ENCODE measurements at regions not wholly inside any gene's neighbourhood (a gene's known extent, or its start where the extent isn't known, plus 50 kb on each side); places are given as distances from the start of the nearest gene placed in this dataset.

GRCh38 chr1:29889776-29890175 lies 653.5 kb downstream of the PTPRU start:
- Mint-ChIP-seq H3K27ac (no peak overlapping the region), H3K4me3 (no peak overlapping the region), H3K9me3 (no peaks in the 10 kb centered on the region), H3K36me3 (ENCODE audit: low read depth) (no peaks in the 10 kb centered on the region), H3K4me1 (ENCODE audit: low read depth) (no peaks in the 10 kb centered on the region), H3K27me3 (peaks cover 7% of the 10 kb centered on the region)
- intact Hi-C loops (cut with micrococcal nuclease), result no loop called here

- Mint-ChIP-seq H3K27me3 (no peaks in the 10 kb centered on the region), H3K4me1 (ENCODE audit: low read depth) (no peaks in the 10 kb centered on the region), H3K27ac (no peak overlapping the region), H3K4me3 (no peak overlapping the region), H3K9me3 (no peaks in the 10 kb centered on the region), H3K36me3 (ENCODE audit: low read depth) (no peaks in the 10 kb centered on the region)
- intact Hi-C loops (cut with micrococcal nuclease), result no loop called here
Observed at GRCh38 chr1:29884740-29885139, 648.4 kb downstream of the PTPRU start.

- no peaks in the 10 kb centered on the region for H3K36me3 Mint-ChIP-seq (ENCODE audit: low read depth)
- H3K27me3 Mint-ChIP-seq, result no peaks in the 10 kb centered on the region
- no peaks in the 10 kb centered on the region for H3K9me3 Mint-ChIP-seq
- intact Hi-C loops (cut with micrococcal nuclease), result no loop called here
- no peak overlapping the region for H3K4me3 Mint-ChIP-seq
- H3K4me1 Mint-ChIP-seq (ENCODE audit: low read depth), result no peaks in the 10 kb centered on the region
- no peak overlapping the region for H3K27ac Mint-ChIP-seq
Observed at GRCh38 chr1:29883986-29884385, 647.7 kb downstream of the PTPRU start.

- no peaks in the 10 kb centered on the region for H3K27me3 Mint-ChIP-seq
- H3K4me1 Mint-ChIP-seq (ENCODE audit: low read depth), result no peaks in the 10 kb centered on the region
- H3K36me3 Mint-ChIP-seq (ENCODE audit: low read depth), result no peaks in the 10 kb centered on the region
- H3K27ac Mint-ChIP-seq, result no peak overlapping the region
- no peak overlapping the region for H3K4me3 Mint-ChIP-seq
- H3K9me3 Mint-ChIP-seq, result no peaks in the 10 kb centered on the region
- intact Hi-C loops (cut with micrococcal nuclease), result no loop called here
Observed at GRCh38 chr1:29883411-29883832, 647.1 kb downstream of the PTPRU start.

GRCh38 chr1:29880556-29880955 lies 644.2 kb downstream of the PTPRU start:
- H3K27ac Mint-ChIP-seq, result no peak overlapping the region
- no peaks in the 10 kb centered on the region for H3K36me3 Mint-ChIP-seq (ENCODE audit: low read depth)
- H3K4me3 Mint-ChIP-seq, result no peak overlapping the region
- H3K9me3 Mint-ChIP-seq, result no peaks in the 10 kb centered on the region
- H3K27me3 Mint-ChIP-seq, result no peaks in the 10 kb centered on the region
- no peaks in the 10 kb centered on the region for H3K4me1 Mint-ChIP-seq (ENCODE audit: low read depth)
- intact Hi-C loops (cut with micrococcal nuclease), result no loop called here

- Mint-ChIP-seq H3K27ac (no peak overlapping the region), H3K9me3 (no peaks in the 10 kb centered on the region), H3K27me3 (no peaks in the 10 kb centered on the region), H3K4me3 (no peak overlapping the region), H3K36me3 (ENCODE audit: low read depth) (no peaks in the 10 kb centered on the region), H3K4me1 (ENCODE audit: low read depth) (no peaks in the 10 kb centered on the region)
- intact Hi-C loops (cut with micrococcal nuclease), result no loop called here
Observed at GRCh38 chr1:29879217-29879616, 642.9 kb downstream of the PTPRU start.

- Mint-ChIP-seq H3K27me3 (no peaks in the 10 kb centered on the region), H3K36me3 (ENCODE audit: low read depth) (no peaks in the 10 kb centered on the region), H3K4me3 (no peak overlapping the region), H3K9me3 (no peaks in the 10 kb centered on the region), H3K27ac (no peak overlapping the region), H3K4me1 (ENCODE audit: low read depth) (no peaks in the 10 kb centered on the region)
- intact Hi-C loops (cut with micrococcal nuclease), result no loop called here
Observed at GRCh38 chr1:29878501-29878900, 642.2 kb downstream of the PTPRU start.

- Mint-ChIP-seq H3K4me3 (no peak overlapping the region), H3K27ac (no peak overlapping the region), H3K36me3 (ENCODE audit: low read depth) (no peaks in the 10 kb centered on the region), H3K4me1 (ENCODE audit: low read depth) (no peaks in the 10 kb centered on the region), H3K27me3 (peaks cover 2% of the 10 kb centered on the region), H3K9me3 (no peaks in the 10 kb centered on the region)
- intact Hi-C loops (cut with micrococcal nuclease), result no loop called here
Observed at GRCh38 chr1:29876902-29877301, 640.6 kb downstream of the PTPRU start.

- Mint-ChIP-seq H3K9me3 (no peaks in the 10 kb centered on the region), H3K27ac (no peak overlapping the region), H3K36me3 (ENCODE audit: low read depth) (no peaks in the 10 kb centered on the region), H3K4me1 (ENCODE audit: low read depth) (no peaks in the 10 kb centered on the region), H3K27me3 (peaks cover 2% of the 10 kb centered on the region), H3K4me3 (no peak overlapping the region)
- intact Hi-C loops (cut with micrococcal nuclease), result no loop called here
Observed at GRCh38 chr1:29876441-29876840, 640.1 kb downstream of the PTPRU start.

- Mint-ChIP-seq H3K27me3 (peaks cover 2% of the 10 kb centered on the region), H3K9me3 (no peaks in the 10 kb centered on the region), H3K4me1 (ENCODE audit: low read depth) (no peaks in the 10 kb centered on the region), H3K27ac (no peak overlapping the region), H3K4me3 (no peak overlapping the region), H3K36me3 (ENCODE audit: low read depth) (no peaks in the 10 kb centered on the region)
- intact Hi-C loops (cut with micrococcal nuclease), result no loop called here
Observed at GRCh38 chr1:29875557-29876028, 639.3 kb downstream of the PTPRU start.

- H3K9me3 Mint-ChIP-seq, result no peaks in the 10 kb centered on the region
- H3K4me3 Mint-ChIP-seq, result no peak overlapping the region
- no peak overlapping the region for H3K27ac Mint-ChIP-seq
- peaks cover 6% of the 10 kb centered on the region for H3K27me3 Mint-ChIP-seq
- intact Hi-C loops (cut with micrococcal nuclease), result no loop called here
- no peaks in the 10 kb centered on the region for H3K36me3 Mint-ChIP-seq (ENCODE audit: low read depth)
- no peaks in the 10 kb centered on the region for H3K4me1 Mint-ChIP-seq (ENCODE audit: low read depth)
Observed at GRCh38 chr1:29870621-29871020, 634.3 kb downstream of the PTPRU start.

- no peak overlapping the region for H3K27ac Mint-ChIP-seq
Observed at GRCh38 chr1:29869802-29870201, 633.5 kb downstream of the PTPRU start.

GRCh38 chr1:29868944-29869343 lies 632.6 kb downstream of the PTPRU start:
- Mint-ChIP-seq H3K9me3 (no peaks in the 10 kb centered on the region), H3K27ac (no peak overlapping the region), H3K27me3 (peaks cover 6% of the 10 kb centered on the region), H3K4me1 (ENCODE audit: low read depth) (no peaks in the 10 kb centered on the region), H3K4me3 (no peak overlapping the region), H3K36me3 (ENCODE audit: low read depth) (no peaks in the 10 kb centered on the region)
- intact Hi-C loops (cut with micrococcal nuclease), result no loop called here

More at GRCh38 chr1:29869802-29870201, 633.5 kb downstream of the PTPRU start:
- intact Hi-C loops (cut with micrococcal nuclease), result no loop called here
- Mint-ChIP-seq H3K9me3 (no peaks in the 10 kb centered on the region), H3K27me3 (peaks cover 6% of the 10 kb centered on the region), H3K4me3 (no peak overlapping the region), H3K4me1 (ENCODE audit: low read depth) (no peaks in the 10 kb centered on the region), H3K36me3 (ENCODE audit: low read depth) (no peaks in the 10 kb centered on the region)

- Mint-ChIP-seq H3K9me3 (no peaks in the 10 kb centered on the region), H3K36me3 (ENCODE audit: low read depth) (no peaks in the 10 kb centered on the region), H3K4me3 (no peak overlapping the region), H3K27me3 (peaks cover 4% of the 10 kb centered on the region), H3K4me1 (ENCODE audit: low read depth) (no peaks in the 10 kb centered on the region), H3K27ac (no peak overlapping the region)
- intact Hi-C loops (cut with micrococcal nuclease), result no loop called here
Observed at GRCh38 chr1:29868096-29868495, 631.8 kb downstream of the PTPRU start.

- H3K9me3 Mint-ChIP-seq, result peaks cover 15% of the 10 kb centered on the region
- no peak overlapping the region for H3K4me3 Mint-ChIP-seq
- H3K27me3 Mint-ChIP-seq, result peaks cover 4% of the 10 kb centered on the region
- no peaks in the 10 kb centered on the region for H3K36me3 Mint-ChIP-seq (ENCODE audit: low read depth)
- no peak overlapping the region for H3K27ac Mint-ChIP-seq
- intact Hi-C loops (cut with micrococcal nuclease), result no loop called here
- no peaks in the 10 kb centered on the region for H3K4me1 Mint-ChIP-seq (ENCODE audit: low read depth)
Observed at GRCh38 chr1:29865051-29865450, 628.7 kb downstream of the PTPRU start.

All from dendritic cell treated with granulocyte-macrophage colony-stimulating factor and Interleukin-4, amounts not matched to agents 40 ng/mL and 50 ng/mL, for 4 days (primary cell).